Fibroblast of lung (primary cell): ENCODE measurements at regions not wholly inside any gene's neighbourhood (a gene's known extent, or its start where the extent isn't known, plus 50 kb on each side); places are given as distances from the start of the nearest gene placed in this dataset.

Experiments
- DNase-seq, 2 donors: peaks; one replicate each; pipeline versions ENCODE4 v3.0.0 to v3.0.0-alpha.2; 2010; ENCODE audit warnings: low read depth in 2 of 2
- H2AFZ ChIP-seq: 2 replicates; pipeline ENCODE4 v1.5.1; 2012; ENCODE audit warnings: low read length, control low read depth, inconsistent platforms
- H3K27ac ChIP-seq: 2 replicates; pipeline ENCODE4 v1.5.1; 2011; ENCODE audit warnings: low read length, control low read depth; ENCODE audit not compliant: insufficient read depth
- H3K27me3 ChIP-seq: 2 replicates; pipeline ENCODE4 v1.5.1; 2011; ENCODE audit warnings: mild to moderate bottlenecking, low read length; ENCODE audit not compliant: control insufficient read depth, insufficient read depth
- H3K36me3 ChIP-seq: 2 replicates; pipeline ENCODE4 v1.5.1; 2011; ENCODE audit warnings: low read length; ENCODE audit not compliant: control insufficient read depth, insufficient read depth
- H3K4me1 ChIP-seq: 2 replicates; pipeline ENCODE4 v1.5.1; 2011; ENCODE audit warnings: low read length; ENCODE audit not compliant: control insufficient read depth, insufficient read depth; ENCODE audit errors: extremely low read depth
- H3K4me2 ChIP-seq: 2 replicates; pipeline ENCODE4 v1.5.1; 2011; ENCODE audit warnings: low read length, control low read depth; ENCODE audit not compliant: insufficient read depth; ENCODE audit errors: extremely low read depth
- H3K4me3 ChIP-seq, 4 experiments: fragments of 200-600 bp in 1 of 4; sonication (generic) in 1 of 4; replicated peaks in 1 of 4; 2 replicates each; pipeline ENCODE4 v1.5.1; 2011 to 2016; ENCODE audit warnings: low read length in 4 of 4, low read depth in 3 of 4, mild to moderate bottlenecking in 3 of 4, control low read depth in 2 of 4, inconsistent platforms in 1 of 4, mixed read lengths in 1 of 4; ENCODE audit not compliant: insufficient read depth in 1 of 4; ENCODE audit errors: control extremely low read depth in 1 of 4
- H3K79me2 ChIP-seq: 2 replicates; pipeline ENCODE4 v1.5.1; 2012; ENCODE audit warnings: mild to moderate bottlenecking, low read length, inconsistent platforms; ENCODE audit not compliant: control insufficient read depth, insufficient read depth
- H3K9ac ChIP-seq: 2 replicates; pipeline ENCODE4 v1.5.1; 2011; ENCODE audit warnings: mild to moderate bottlenecking, low read length, control low read depth; ENCODE audit not compliant: insufficient read depth
- H3K9me3 ChIP-seq: 2 replicates; pipeline ENCODE4 v1.5.1; 2012; ENCODE audit warnings: low read depth, low read length; ENCODE audit not compliant: control insufficient read depth, insufficient read depth
- H4K20me1 ChIP-seq: 2 replicates; pipeline ENCODE4 v1.5.1; 2011; ENCODE audit warnings: low read length; ENCODE audit not compliant: control insufficient read depth, insufficient read depth; ENCODE audit errors: extremely low read depth
- CTCF ChIP-seq, 2 donors: IDR thresholded peaks in 1 of 2; conservative IDR thresholded peaks in 1 of 2; 1 replicate in 1 of 2; 2 replicates in 1 of 2; pipeline ENCODE4 v1.5.1; 2011 to 2012; ENCODE audit warnings: low read length in 2 of 2, control low read depth in 1 of 2, inconsistent platforms in 1 of 2, low read depth in 1 of 2, mild to moderate bottlenecking in 1 of 2
- EZH2 ChIP-seq: IDR thresholded peaks from 2 replicates; pipeline ENCODE4 v1.5.1; 2012; ENCODE audit warnings: low read length, control low read depth, mild to moderate bottlenecking; ENCODE audit errors: missing control alignments

GRCh38 chr9:74331607-74332006 is 165.5 kb upstream of the RORB start:
- Histone ChIP-seq H3K27ac (no peak overlapping the region), H3K27me3 (no peaks in the 10 kb centered on the region), H3K4me2 (no peak overlapping the region), H3K36me3 (no peaks in the 10 kb centered on the region), H3K9me3 (no peaks in the 10 kb centered on the region), H3K4me3 (no peak overlapping the region), H4K20me1 (no peaks in the 10 kb centered on the region), H3K9ac (no peak overlapping the region), H3K4me1 (no peaks in the 10 kb centered on the region), H2AFZ (no peak overlapping the region), H3K79me2 (no peaks in the 10 kb centered on the region)
- DNase-seq = no peak
- no peak for TF ChIP-seq EZH2
- no peak for TF ChIP-seq CTCF (conservative IDR thresholded peaks at IDR 0.05 in 1 of 2, IDR thresholded peaks at IDR 0.05 in 1 of 2; ENCODE audit: low read depth in 1 of 2, low read length in 2 of 2)

DNA sequence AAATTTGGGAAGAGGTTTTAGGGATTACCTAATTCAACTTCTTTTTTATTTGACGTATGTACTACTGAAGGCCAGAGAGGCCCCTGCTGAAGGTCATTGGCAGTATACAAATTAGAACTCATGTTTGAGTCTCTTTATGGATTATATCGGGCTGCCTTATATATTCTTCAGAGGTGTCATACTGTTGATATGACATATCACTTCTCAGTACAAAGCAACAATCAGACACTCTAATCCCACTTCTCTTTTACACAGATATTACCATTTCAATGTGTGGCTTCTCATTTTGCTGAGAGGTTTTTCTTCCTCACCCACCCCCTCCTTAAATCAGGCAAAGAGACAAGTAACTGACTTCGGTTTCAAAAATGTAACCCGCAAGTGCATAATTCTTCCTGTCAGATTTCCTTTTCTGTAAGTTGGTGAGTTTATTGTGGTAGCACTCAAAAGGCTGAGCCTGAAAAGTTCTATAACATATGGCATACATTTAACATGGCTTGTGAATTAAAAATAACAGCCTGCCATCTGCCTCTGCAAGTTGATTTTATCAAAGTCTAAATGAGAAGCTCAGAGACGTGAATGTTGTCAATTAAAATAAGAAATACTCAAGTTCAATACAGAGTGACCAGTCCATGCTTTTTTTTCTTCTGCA is 163.6 kb upstream of the RORB start:
- no peaks in the 10 kb centered on the region for H4K20me1 ChIP-seq
- H3K27me3 ChIP-seq = no peaks in the 10 kb centered on the region
- no peaks in the 10 kb centered on the region for H3K79me2 ChIP-seq
- no peak overlapping the region for H3K9ac ChIP-seq
- H3K4me3 ChIP-seq = no peak overlapping the region
- no peak overlapping the region for H2AFZ ChIP-seq
- no peaks in the 10 kb centered on the region for H3K36me3 ChIP-seq
- no peak overlapping the region for H3K4me2 ChIP-seq
- DNase-seq = no peak
- H3K27ac ChIP-seq = no peak overlapping the region
- H3K4me1 ChIP-seq = no peaks in the 10 kb centered on the region
- TF ChIP-seq EZH2 = no peak
- TF ChIP-seq CTCF (conservative IDR thresholded peaks at IDR 0.05 in 1 of 2, IDR thresholded peaks at IDR 0.05 in 1 of 2; ENCODE audit: low read depth in 1 of 2, low read length in 2 of 2) = no peak
- H3K9me3 ChIP-seq = no peaks in the 10 kb centered on the region

DNA sequence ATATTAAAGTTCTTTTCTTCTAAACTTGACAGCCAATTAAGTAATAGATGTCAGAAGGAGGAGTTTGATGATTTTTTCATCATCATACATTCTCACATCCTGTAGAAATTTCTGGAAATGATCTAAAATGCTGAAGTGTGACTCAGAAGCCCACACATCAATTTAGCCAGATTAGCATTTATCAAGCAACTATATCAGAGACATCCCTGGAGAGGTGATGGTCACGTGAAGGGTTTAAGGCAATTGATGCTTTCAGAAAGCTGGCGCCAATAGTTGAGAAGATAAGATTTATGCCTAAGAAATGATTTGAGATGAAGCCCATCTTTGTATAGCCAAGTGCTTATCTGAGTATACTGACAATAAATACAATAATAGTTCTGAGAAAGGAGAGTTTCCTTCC is 162.9 kb upstream of the RORB start:
- no peak overlapping the region for H3K9ac ChIP-seq
- no peaks in the 10 kb centered on the region for H3K79me2 ChIP-seq
- H3K27me3 ChIP-seq = no peaks in the 10 kb centered on the region
- no peaks in the 10 kb centered on the region for H3K4me1 ChIP-seq
- no peak overlapping the region for H3K27ac ChIP-seq
- DNase-seq = no peak
- H2AFZ ChIP-seq = no peak overlapping the region
- H4K20me1 ChIP-seq = no peaks in the 10 kb centered on the region
- H3K36me3 ChIP-seq = no peaks in the 10 kb centered on the region
- TF ChIP-seq CTCF (conservative IDR thresholded peaks at IDR 0.05 in 1 of 2, IDR thresholded peaks at IDR 0.05 in 1 of 2; ENCODE audit: low read depth in 1 of 2, low read length in 2 of 2) (no peak), EZH2 (no peak)
- no peak overlapping the region for H3K4me3 ChIP-seq
- no peaks in the 10 kb centered on the region for H3K9me3 ChIP-seq
- H3K4me2 ChIP-seq = no peak overlapping the region
